ENCODE measurements at regions not wholly inside any gene's neighbourhood (a gene's known extent, or its start where the extent isn't known, plus 50 kb on each side); places are given as distances from the start of the nearest gene placed in this dataset.

DNA sequence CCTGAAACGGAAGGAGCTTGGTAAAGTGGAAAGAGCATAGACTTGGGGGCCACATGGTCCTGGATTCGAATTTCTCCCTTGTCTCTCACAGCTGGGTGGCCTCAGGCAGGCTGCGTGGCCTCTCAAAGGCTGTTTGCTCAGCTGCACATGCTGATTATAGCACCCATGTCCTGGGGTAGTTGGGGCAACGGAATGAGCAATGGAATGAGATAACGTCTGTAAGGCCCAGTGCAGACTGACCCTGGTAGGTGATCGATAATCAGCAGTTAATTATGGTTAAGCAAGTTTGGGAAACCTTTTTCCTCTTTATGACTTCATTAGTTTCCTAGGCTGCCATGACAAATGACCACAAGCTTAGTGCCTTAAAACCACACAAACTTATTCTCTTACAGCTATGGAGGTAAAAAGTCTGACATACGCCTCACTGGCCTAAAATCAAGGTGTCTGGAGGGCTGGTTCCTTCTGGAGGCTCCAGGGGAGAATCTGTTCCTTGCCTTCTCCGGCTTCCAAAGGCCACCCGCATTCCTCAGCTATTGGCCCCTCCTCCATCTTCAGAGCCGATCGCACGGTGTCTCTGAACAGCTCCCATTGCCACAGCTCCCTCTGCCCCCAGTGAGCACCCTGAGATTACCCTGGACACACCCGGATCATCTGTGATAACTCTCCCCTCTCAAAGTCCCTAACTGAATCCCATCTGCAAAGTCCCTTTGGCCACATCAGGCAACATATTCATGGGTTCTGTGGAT is 294.9 kb upstream of the FOXF1 start:
- no peak for DNase-seq
- Mint-ChIP-seq H3K27me3 (ENCODE audit: unreplicated experiment) (no peaks in the 10 kb centered on the region), H3K9me3 (ENCODE audit: unreplicated experiment) (peaks cover 2% of the 10 kb centered on the region), H3K4me3 (ENCODE audit: unreplicated experiment) (no peak overlapping the region), H3K27ac (ENCODE audit: unreplicated experiment) (no peak overlapping the region), H3K36me3 (ENCODE audit: unreplicated experiment) (peaks cover 6% of the 10 kb centered on the region), H3K4me1 (ENCODE audit: low read depth, unreplicated experiment) (no peaks in the 10 kb centered on the region)
- TF ChIP-seq, protein P1, sequence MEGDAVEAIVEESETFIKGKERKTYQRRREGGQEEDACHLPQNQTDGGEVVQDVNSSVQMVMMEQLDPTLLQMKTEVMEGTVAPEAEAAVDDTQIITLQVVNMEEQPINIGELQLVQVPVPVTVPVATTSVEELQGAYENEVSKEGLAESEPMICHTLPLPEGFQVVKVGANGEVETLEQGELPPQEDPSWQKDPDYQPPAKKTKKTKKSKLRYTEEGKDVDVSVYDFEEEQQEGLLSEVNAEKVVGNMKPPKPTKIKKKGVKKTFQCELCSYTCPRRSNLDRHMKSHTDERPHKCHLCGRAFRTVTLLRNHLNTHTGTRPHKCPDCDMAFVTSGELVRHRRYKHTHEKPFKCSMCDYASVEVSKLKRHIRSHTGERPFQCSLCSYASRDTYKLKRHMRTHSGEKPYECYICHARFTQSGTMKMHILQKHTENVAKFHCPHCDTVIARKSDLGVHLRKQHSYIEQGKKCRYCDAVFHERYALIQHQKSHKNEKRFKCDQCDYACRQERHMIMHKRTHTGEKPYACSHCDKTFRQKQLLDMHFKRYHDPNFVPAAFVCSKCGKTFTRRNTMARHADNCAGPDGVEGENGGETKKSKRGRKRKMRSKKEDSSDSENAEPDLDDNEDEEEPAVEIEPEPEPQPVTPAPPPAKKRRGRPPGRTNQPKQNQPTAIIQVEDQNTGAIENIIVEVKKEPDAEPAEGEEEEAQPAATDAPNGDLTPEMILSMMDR (IDR thresholded peaks at IDR 0.05; ENCODE audit: partially characterized antibody, unreplicated experiment): no peak

DNA sequence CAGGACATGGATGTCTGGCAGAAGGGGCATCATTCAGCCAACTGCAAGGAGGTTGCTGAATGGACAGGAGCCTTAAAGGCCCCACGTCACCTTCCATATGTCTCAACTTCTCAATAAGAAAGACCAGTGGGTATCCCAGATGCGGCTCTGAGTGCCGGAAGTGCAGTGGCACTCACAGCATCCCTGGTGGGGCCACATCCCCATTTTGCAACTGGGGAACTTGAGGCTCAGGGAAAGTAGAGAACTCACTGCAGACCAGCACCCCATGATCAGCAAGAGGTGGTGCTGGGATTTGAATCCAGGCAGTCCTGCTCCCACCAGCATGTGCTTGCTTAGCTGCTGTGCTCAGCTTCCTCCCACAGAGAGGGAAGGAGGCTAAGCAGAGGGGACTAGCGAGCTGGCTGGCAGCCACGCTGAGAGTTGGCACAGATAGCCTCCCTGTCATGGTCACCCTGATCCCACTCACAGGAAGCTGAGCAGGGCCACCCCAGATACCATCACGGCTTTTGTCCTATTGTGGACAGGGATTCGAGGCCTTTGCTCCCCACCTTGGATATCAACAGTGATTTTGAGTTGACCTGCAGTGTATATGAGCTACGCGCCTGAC is 294.2 kb upstream of the FOXF1 start:
- no peak overlapping the region for H3K4me3 Mint-ChIP-seq (ENCODE audit: unreplicated experiment)
- no peaks in the 10 kb centered on the region for H3K4me1 Mint-ChIP-seq (ENCODE audit: low read depth, unreplicated experiment)
- peaks cover 6% of the 10 kb centered on the region for H3K36me3 Mint-ChIP-seq (ENCODE audit: unreplicated experiment)
- no peak overlapping the region for H3K27ac Mint-ChIP-seq (ENCODE audit: unreplicated experiment)
- H3K27me3 Mint-ChIP-seq (ENCODE audit: unreplicated experiment): no peaks in the 10 kb centered on the region
- H3K9me3 Mint-ChIP-seq (ENCODE audit: unreplicated experiment): peaks cover 4% of the 10 kb centered on the region
- DNase-seq: no peak
- TF ChIP-seq, protein P1 (IDR thresholded peaks at IDR 0.05; ENCODE audit: partially characterized antibody, unreplicated experiment): no peak

DNA sequence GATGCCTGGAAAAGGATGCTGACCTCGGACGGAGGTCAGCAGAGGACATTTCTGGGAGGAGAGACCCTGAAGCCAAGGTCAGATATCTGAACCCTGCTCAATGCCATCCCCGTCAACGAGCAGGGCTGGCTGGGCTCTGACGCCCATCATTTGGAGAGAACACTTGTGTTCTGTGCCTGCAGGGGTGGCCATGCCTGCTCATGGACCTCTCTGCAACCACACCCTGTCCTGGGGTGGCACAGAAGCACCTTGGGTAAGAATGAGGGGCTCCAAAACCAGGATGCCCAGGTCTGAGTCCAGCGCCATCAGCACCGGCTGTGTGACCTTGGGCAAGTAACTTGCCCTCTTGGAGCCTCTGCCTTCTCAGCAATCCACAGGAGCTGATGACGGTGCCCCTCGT is 293.7 kb upstream of the FOXF1 start:
- DNase-seq: no peak
- H3K9me3 Mint-ChIP-seq (ENCODE audit: unreplicated experiment): peaks cover 4% of the 10 kb centered on the region
- no peaks in the 10 kb centered on the region for H3K27me3 Mint-ChIP-seq (ENCODE audit: unreplicated experiment)
- no peaks in the 10 kb centered on the region for H3K4me1 Mint-ChIP-seq (ENCODE audit: low read depth, unreplicated experiment)
- peaks cover 6% of the 10 kb centered on the region for H3K36me3 Mint-ChIP-seq (ENCODE audit: unreplicated experiment)
- H3K4me3 Mint-ChIP-seq (ENCODE audit: unreplicated experiment): no peak overlapping the region
- TF ChIP-seq, protein P1 (IDR thresholded peaks at IDR 0.05; ENCODE audit: partially characterized antibody, unreplicated experiment): no peak
- no peak overlapping the region for H3K27ac Mint-ChIP-seq (ENCODE audit: unreplicated experiment)

DNA sequence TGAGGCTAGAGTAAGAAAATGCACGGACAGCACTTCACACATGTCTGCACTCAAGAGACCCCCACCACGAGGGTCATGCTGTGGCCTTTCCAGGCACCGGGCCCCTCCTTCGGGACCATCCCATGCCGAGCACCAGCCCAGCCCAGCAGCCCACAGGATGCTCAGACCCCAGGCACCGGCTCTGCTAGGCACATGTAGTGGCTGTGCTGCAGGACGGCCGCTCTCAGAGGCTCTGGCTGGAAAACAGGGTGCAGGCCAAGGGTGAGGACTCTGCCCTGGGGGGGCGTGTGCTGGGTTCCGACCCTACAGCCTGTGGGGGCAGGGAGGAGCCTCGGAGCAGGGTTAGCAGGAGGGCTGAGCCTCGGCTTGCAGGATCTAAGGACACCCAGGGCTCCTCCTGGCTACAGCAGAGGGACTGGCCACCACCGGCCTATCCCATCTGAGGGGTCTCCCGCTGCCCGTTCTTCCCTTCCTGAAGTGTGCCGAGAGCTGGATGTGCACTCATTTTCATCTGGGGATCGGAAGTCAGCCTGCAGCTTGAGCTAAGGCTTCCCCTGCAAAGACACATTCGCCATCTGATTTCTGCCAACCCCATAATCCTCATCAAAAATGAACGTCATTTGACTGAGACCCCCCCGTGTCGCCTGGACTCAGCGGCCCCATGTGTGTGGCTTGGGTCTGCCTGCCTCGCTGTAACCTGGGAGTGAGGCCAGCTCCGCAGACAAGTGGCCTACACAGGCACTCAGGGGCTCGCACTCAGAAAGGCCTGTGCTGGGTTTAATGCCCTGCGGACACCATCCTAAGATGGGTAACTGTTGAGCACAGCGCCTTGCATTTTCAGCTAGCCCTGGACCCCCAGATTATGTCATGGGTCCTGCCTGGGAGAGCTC is 293.1 kb upstream of the FOXF1 start:
- TF ChIP-seq, protein P1 (IDR thresholded peaks at IDR 0.05; ENCODE audit: partially characterized antibody, unreplicated experiment): no peak
- peaks cover 4% of the 10 kb centered on the region for H3K9me3 Mint-ChIP-seq (ENCODE audit: unreplicated experiment)
- H3K4me3 Mint-ChIP-seq (ENCODE audit: unreplicated experiment): no peak overlapping the region
- H3K4me1 Mint-ChIP-seq (ENCODE audit: low read depth, unreplicated experiment): peaks cover under 1% of the 10 kb centered on the region
- DNase-seq: no peak
- no peak overlapping the region for H3K27ac Mint-ChIP-seq (ENCODE audit: unreplicated experiment)
- H3K27me3 Mint-ChIP-seq (ENCODE audit: unreplicated experiment): no peaks in the 10 kb centered on the region
- H3K36me3 Mint-ChIP-seq (ENCODE audit: unreplicated experiment): peaks cover 3% of the 10 kb centered on the region

All from glutamatergic neuron (in vitro differentiated cells).